A673 (cell line): ENCODE measurements at regions not wholly inside any gene's neighbourhood (a gene's known extent, or its start where the extent isn't known, plus 50 kb on each side); places are given as distances from the start of the nearest gene placed in this dataset.

Experiments
- BruUV-seq: library from RNA; stranded (reverse); fragments of 400-500 nt; replicated peaks from 2 replicates; lab custom pipeline; 2021; lab: Mats Ljungman, UMichigan
- CTCF ChIA-PET: fragments of 300-600 bp; sonication (Branson Sonifier 250); formaldehyde crosslinking; loops from one replicate; lab custom pipeline; 2022; ENCODE audit warnings: antibody characterized with exemption; lab: Charles Lee
- POLR2A ChIA-PET: fragments of 300-600 bp; sonication (Branson Sonifier 250); formaldehyde crosslinking; loops from one replicate; lab custom pipeline; 2022; ENCODE audit warnings: antibody characterized with exemption; ENCODE audit not compliant: low non-redundant PET; lab: Charles Lee
- DNase-seq: peaks from one replicate; pipeline ENCODE4 v3.0.0-alpha.2; 2015; ENCODE audit warnings: low spot score
- H3K27ac ChIP-seq: fragments of 200-600 bp; sonication (generic); 2 replicates; pipeline ENCODE4 v1.5.1; 2016; ENCODE audit warnings: mixed run types, low read depth, mild to moderate bottlenecking, mixed read lengths, antibody characterized with exemption, low read length; ENCODE audit not compliant: poor library complexity, severe bottlenecking
- H3K27me3 ChIP-seq: fragments of 200-600 bp; sonication (generic); replicated peaks from 2 replicates; pipeline ENCODE4 v1.6.1; 2017; ENCODE audit warnings: mixed run types, low read depth, mild to moderate bottlenecking, mixed read lengths, antibody characterized with exemption, low read length; ENCODE audit not compliant: insufficient read depth, poor library complexity
- H3K36me3 ChIP-seq: fragments of 200-600 bp; sonication (generic); 2 replicates; pipeline ENCODE4 v1.6.1; 2016; ENCODE audit warnings: mixed run types, mild to moderate bottlenecking, mixed read lengths, antibody characterized with exemption, low read length; ENCODE audit not compliant: insufficient read depth, poor library complexity, severe bottlenecking
- H3K4me1 ChIP-seq: fragments of 200-600 bp; sonication (generic); 2 replicates; pipeline ENCODE4 v1.6.1; 2017; ENCODE audit warnings: mixed run types, mild to moderate bottlenecking, mixed read lengths, antibody characterized with exemption, low read length; ENCODE audit not compliant: insufficient read depth, poor library complexity, severe bottlenecking
- H3K4me3 ChIP-seq: fragments of 200-600 bp; sonication (generic); 2 replicates; pipeline ENCODE4 v1.5.1; 2016; ENCODE audit warnings: low read depth, mixed run types, mild to moderate bottlenecking, mixed read lengths, low read length; ENCODE audit not compliant: poor library complexity, severe bottlenecking
- H3K9me3 ChIP-seq: fragments of 200-600 bp; sonication (generic); 2 replicates; pipeline ENCODE4 v1.6.1; 2016; ENCODE audit warnings: mixed run types, low read depth, mild to moderate bottlenecking, mixed read lengths, antibody characterized with exemption, low read length; ENCODE audit not compliant: poor library complexity, severe bottlenecking
- EZH2 ChIP-seq: fragments of 200-600 bp; sonication (generic); IDR thresholded peaks from 2 replicates; pipeline ENCODE4 v1.6.1; 2017; ENCODE audit warnings: borderline replicate concordance, low read depth, mild to moderate bottlenecking, mixed read lengths, antibody characterized with exemption, low read length; ENCODE audit not compliant: poor library complexity, severe bottlenecking
- intact Hi-C: fragments of 100-400 bp; cut with micrococcal nuclease; formaldehyde crosslinking; loops from one replicate; pipeline ENCODE4 v1.10.0; 2022; ENCODE audit not compliant: unreplicated experiment
- TF ChIP-seq, protein P1 (sequence below): fragments of 300-800, 200-600 bp; sonication (generic); conservative IDR thresholded peaks from 2 replicates; pipeline ENCODE4 v1.5.1; 2017; ENCODE audit warnings: low read depth, mild to moderate bottlenecking, antibody characterized with exemption, low read length, moderate library complexity, mixed read lengths

DNA sequence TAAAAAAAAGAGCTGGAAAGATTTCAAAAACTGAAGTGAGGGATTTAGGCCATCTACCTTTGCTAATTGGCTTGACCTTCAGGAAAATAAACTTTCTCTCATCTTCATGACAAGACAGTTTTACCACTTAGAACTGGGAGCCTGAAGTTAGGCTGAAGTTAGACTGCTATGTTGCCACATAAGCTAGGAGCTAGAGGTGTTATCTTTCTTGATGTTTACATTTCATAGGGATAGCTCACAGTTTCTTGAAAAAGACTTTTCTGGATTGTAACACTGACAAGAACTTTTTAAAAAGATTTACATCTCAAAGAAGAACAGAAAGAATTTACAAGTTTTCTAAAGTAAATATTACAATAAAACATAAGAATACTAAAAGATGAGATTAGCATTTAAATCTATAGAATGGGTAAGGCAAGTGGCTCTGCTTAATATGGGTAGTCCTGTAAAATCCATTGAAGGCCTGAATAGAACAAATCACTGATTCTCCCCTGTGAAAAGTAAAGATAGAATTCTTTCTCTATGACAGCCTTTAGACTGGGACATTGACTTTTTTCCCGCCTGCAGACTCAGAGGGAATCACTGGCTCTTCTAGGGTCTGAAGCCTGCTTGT lies 1665.4 kb upstream of the CDH9 start:
- POLR2A ChIA-PET: no interaction called here
- Histone ChIP-seq H3K4me3 (no peak overlapping the region), H3K4me1 (no peaks in the 10 kb centered on the region), H3K9me3 (no peaks in the 10 kb centered on the region), H3K27me3 (no peaks in the 10 kb centered on the region), H3K27ac (no peak overlapping the region), H3K36me3 (no peaks in the 10 kb centered on the region)
- intact Hi-C loops: no loop called here
- BruUV-seq: no TSS peak
- CTCF ChIA-PET: no interaction called here
- no peak for DNase-seq
- TF ChIP-seq, protein P1, sequence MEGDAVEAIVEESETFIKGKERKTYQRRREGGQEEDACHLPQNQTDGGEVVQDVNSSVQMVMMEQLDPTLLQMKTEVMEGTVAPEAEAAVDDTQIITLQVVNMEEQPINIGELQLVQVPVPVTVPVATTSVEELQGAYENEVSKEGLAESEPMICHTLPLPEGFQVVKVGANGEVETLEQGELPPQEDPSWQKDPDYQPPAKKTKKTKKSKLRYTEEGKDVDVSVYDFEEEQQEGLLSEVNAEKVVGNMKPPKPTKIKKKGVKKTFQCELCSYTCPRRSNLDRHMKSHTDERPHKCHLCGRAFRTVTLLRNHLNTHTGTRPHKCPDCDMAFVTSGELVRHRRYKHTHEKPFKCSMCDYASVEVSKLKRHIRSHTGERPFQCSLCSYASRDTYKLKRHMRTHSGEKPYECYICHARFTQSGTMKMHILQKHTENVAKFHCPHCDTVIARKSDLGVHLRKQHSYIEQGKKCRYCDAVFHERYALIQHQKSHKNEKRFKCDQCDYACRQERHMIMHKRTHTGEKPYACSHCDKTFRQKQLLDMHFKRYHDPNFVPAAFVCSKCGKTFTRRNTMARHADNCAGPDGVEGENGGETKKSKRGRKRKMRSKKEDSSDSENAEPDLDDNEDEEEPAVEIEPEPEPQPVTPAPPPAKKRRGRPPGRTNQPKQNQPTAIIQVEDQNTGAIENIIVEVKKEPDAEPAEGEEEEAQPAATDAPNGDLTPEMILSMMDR: no peak
- TF ChIP-seq EZH2: no peak

DNA sequence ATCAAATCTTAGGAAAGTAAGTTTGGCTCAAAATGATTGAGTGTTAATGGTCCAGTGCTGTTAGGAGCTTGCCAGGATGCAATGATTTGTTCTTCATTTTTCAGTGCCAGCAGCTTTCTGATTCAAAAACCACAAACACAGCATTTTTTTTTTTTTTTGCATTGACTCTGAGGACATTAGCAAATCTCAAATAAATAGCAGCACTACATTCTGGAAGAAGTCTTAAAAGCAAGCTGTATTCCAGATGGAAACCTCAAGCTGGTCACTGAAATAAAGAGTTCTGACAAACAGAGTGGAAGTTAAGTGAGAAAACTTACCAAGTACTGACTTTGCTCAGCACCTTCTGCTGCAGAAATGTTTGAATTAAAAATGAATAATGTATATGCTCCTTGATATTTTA lies 1653.1 kb upstream of the CDH9 start:
- intact Hi-C loops: no loop called here
- POLR2A ChIA-PET: no interaction called here
- TF ChIP-seq EZH2: no peak
- TF ChIP-seq, protein P1: no peak

DNA sequence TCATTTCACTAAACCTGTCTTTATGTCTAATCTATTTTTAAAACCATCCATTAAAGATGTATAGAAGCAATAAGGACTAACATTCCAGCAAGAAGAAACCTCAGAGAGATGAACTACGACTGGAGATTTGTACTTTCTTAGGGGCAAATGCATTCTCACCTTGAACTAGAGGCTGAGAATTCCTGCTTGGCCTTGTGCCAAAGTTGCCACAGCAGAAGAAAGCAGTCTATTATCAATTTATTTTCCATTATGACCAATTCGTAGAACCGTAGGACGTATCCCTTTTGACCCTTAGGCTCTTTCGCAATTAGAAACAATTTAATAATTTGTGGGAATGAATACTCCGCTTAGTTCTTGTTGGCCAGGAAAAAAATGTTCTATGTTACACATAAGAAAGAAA lies 1647.4 kb upstream of the CDH9 start:
- DNase-seq: no peak
- intact Hi-C loops: no loop called here
- Histone ChIP-seq H3K27me3 (no peaks in the 10 kb centered on the region), H3K9me3 (no peaks in the 10 kb centered on the region), H3K4me1 (no peaks in the 10 kb centered on the region), H3K27ac (no peak overlapping the region), H3K36me3 (no peaks in the 10 kb centered on the region), H3K4me3 (no peak overlapping the region)
- ChIA-PET POLR2A (no interaction called here), CTCF (no interaction called here)
- TF ChIP-seq, protein P1: no peak
- no peak for TF ChIP-seq EZH2
- no TSS peak for BruUV-seq

More for the DNA sequence above, 1653.1 kb upstream of the CDH9 start:
- H3K36me3 ChIP-seq: no peaks in the 10 kb centered on the region
- H3K9me3 ChIP-seq: no peaks in the 10 kb centered on the region
- CTCF ChIA-PET: interaction anchor here (0.7 kb wide), 1 partner anchor 86 kb away, joined by 3 read pairs; no protein-coding TSS in a partner anchor
- no peak overlapping the region for H3K4me3 ChIP-seq
- no peak overlapping the region for H3K27ac ChIP-seq
- DNase-seq: no peak
- BruUV-seq: no TSS peak
- H3K27me3 ChIP-seq: no peaks in the 10 kb centered on the region
- no peaks in the 10 kb centered on the region for H3K4me1 ChIP-seq
